Anterior cingulate cortex (tissue), 58 donors: ENCODE measurements at regions not wholly inside any gene's neighbourhood (a gene's known extent, or its start where the extent isn't known, plus 50 kb on each side); places are given as distances from the start of the nearest gene placed in this dataset.
"Not testable (repeated sequence)": the region's sequence is repeated elsewhere in the genome, so short reads cannot be mapped to it uniquely, and the experiment has no call there.

Experiments used
- DNase-seq, 58 donors: peaks; one replicate each; lab custom pipeline; 2025; lab: John Stamatoyannopoulos, UW

DNA sequence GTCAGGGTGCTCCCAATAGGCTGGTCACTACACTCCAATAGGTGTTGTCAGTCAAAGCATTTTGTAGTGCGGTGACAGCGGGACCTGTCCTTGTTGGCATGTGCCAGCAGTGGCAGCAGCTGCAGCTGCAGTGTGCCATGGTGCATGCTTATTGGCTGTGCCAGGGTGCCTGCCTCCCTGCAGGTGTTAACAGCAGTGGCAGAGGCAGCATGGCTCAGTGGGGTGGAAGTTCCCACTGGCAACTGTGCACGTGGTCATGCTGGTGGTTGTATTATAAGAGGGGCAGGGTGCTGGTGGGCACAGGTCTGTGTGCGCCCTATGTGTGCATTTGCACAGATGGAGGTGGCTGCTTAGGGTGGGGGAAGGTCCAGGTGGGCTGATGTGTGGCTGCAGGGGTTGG lies 133.7 kb upstream of the EDIL3 start:
- no peak for DNase-seq

DNA sequence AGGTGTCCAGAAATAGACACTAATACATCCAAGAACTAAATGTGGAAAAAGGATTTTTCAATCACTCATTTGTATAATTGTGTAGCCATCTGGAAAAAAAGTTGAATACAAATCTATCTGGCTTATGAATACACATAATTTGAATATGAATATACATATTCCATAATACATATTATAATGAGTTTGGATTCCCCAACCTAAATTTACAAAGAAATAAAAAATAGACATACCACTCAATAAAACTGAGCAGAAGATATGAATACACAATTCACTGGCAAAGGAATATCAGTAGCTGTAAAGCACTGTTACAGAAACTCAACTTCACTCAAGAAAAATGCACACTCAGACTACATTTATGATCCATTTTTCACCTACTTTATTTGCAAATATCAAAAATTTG lies 121.9 kb upstream of the EDIL3 start:
- DNase-seq = no peak

DNA sequence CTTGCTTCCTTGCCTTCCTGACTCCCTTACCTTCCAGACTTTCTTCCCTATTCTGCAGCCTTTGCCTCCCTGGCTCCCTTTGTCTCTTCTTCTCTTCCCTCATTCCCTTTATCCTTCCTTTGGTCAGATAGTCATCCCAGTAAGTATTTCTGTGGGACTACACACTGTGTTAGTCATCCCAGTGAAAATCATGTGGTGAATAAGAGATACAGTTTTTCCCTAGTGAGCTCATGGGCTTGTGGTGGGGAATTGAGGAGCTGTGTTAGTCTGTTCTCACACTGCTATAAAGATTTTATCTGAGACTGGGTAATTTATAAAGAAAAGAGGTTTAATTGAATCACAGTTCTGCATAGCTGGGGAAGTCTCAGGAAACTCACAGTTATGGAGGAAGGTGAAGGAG lies 109.8 kb upstream of the EDIL3 start:
- no peak for DNase-seq

DNA sequence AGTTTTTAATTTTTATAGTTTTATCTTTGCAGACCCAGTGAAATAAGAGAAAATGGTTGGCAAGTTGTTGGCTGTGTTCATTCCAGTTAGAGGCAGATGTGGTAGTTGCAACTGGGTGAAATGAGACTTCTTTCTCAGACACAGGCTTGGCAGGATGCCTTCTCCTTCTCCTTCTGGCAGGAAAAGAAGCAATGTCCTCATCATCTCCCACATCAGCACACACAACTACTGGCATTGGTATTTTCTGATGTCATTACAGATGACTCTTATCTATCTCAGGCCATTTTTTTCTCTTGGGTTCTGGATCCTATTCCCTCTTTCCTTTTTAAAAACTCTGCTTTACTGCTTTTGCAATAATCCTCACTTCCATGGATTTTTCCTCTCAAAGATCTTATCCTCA lies 103.3 kb upstream of the EDIL3 start:
- DNase-seq = peak in 1 of 58 donors; percentile 7

DNA sequence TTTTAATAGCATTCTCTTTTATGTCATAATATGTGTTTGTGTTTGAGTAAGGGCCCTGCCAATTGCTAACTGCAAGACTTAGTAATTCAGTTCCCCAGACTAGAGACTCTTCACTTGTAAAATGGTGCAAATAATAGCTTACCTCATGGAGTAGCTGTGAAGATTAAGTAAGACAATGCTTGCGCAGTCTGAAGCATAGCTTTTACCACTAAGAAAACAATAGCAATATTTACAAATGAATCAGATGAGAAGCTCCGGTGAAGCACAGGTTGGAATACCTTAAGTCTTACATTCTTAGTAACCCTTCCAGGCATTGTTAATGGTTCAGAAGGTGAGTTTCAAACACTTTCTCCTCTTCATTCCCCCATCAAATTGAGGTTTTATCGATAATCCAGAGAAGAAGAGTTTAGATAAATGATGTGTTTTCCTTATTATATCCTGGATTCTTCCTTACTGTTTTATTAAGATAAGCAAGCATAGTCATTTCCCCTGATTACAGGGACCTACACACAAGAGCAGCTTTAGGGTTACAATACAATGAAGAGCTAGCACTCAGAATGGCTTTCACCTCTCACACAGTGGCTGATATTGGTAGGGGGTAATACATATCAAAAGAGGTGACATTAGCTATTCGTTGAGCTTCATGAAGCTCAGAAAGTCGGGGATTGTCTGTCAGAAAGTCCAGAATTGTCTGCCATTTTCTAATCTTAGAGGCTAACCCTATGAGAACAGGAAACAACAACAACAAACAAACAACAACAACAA lies 96.4 kb upstream of the EDIL3 start:
- DNase-seq = no peak

DNA sequence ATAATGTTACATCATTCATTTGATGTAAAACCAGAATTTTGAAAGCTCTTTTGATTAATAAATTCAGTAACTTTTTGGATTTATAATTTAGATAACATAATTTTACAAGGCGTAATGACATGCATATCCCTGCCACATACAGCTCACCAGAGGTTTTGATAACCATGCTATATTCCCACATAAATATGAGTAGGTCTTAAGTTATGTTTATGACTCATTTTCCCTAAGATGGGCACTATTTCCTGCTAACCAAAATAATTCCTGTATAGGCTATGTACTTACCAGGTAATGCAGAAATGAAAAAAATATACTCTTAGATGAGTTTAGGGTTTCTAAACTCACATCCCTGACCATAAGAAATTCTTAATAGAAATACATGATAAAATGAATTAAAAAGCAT lies 93.9 kb upstream of the EDIL3 start:
- DNase-seq = no peak

DNA sequence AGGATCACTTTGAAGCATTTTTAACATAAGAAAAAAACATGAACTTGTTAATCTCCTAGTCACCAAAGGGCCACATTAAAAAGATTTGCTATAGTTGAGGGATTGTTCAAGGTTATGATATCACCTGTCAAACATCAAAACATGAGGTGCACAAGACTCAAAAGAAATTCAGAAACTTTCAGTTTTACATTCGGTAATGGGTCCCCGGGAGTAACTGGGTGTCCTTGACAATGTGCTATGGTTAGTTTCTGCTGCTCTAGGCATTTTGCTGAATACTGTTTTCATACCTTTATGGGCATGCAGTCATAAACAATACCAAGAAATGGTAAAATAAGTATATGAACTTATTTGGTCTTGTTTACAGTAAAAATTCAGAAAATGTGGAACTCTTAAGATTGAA lies 92.8 kb upstream of the EDIL3 start:
- no peak for DNase-seq

DNA sequence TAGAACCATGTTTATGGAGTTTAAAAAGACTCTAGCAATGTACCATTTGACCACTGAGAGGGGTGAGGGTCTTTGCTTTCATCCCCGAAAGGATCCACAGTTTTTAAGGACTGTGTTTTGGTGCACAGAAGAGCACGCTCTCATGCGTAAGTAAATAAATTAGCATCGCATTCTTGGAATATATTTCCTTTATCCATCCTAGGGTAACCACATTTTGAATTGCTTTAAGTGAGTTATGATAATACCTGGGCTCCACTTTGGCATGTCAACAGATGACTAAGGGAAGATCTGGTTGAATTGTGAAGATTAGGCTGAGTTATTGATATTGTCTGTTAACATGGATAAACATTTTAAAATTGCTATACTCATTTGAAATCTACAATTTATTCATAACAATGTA lies 89.4 kb upstream of the EDIL3 start:
- no peak for DNase-seq

DNA sequence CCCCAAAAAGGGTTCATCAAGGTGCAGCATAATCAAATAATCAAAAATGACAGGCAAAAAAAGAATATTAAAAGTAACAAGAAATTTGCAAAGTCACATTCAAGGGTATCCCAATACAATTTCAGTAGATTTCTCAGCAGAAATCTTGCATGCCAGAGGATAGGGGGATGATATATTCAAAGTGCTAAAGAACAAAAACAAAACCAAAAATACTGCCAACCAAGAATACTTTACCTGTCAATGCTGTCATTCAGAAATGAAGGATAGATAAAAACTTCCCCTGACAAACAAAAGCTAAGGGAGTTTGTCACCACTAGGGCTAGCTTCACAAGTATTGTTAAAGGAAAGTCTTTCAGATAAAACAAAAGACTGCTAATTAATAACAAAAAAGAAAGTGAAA lies 68.7 kb upstream of the EDIL3 start:
- DNase-seq = no peak

DNA sequence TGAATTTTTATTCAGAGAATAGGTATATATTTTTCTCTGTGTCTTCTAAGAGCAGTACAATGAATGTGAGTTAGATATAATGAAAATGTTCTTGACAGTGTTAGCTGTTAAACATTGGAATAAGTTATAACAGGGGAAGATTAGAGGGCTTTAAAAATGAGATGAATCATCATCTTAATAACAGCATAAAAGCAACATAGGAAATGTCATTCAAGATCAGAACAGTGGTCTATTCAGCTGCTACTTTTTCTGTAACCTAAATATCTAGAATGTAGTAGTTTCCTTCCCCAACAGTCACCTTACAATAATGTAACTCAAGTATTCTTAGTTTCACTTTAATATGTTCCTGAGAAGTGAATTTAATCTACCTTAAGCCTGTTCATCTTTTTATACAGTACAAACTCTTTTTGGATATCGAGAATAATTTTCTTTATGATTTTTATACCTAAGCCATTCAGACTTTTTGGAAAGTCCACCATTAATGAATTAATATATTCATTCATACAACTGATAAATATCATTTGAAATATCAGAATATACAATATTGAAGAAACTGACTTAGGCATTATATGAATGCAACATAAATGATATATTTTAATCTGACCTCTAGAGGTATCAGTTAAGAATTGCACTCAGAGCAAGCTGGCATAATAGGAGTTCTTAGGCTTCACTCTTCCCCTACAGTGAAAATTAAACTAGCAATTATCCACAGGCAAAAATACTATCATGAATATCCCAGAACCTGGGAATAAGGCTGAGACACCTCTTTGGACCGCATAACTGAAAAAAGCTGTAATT lies 66.1 kb upstream of the EDIL3 start:
- no peak for DNase-seq

DNA sequence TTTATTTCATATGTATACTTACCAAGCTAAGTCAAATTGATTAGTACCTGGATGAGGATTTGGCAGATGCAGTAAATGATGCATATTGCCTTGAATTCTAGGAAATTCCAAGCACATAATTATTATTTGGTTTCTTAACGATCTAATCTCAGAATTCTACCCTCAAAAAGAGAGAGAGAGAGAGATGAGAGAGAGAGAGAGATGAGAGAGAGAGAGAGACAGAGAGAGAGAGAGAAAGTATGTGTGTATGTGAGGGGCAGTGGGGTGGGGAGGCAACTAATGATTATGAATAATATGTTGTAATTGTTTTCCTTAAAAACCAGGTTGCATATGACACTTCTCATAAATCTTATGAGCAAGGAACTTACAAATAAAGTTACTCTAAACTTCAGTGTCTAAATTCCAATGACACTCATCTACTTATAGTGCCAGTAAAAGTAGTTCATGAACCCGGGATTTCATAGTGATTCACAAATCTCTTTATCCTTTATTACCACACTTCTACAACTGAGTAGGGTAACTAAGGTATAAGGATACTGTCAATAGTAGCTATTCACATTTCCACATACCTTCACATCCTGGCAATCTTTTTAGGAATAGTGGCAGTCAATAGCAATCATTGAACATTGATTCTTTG lies 60.5 kb upstream of the EDIL3 start:
- no peak for DNase-seq

DNA sequence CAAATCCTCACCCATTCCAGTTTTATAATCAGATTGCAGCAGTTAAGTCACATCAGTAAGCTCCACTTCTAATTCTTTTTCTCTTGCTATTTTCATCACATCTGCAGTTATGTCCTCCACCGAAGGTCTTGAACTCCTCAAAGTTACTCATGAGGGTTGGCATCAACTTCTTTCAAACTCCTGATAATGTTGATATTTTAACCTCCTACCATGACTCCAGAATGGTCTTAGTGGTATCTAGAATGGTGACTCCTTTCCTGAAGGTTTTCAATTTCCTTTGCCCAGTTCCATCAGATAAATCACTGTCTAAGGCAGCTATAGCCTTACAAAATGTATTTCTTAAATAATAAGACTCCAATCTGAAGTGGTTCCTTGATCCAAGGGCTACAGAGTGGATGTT lies 53.8 kb upstream of the EDIL3 start:
- no peak for DNase-seq

DNA sequence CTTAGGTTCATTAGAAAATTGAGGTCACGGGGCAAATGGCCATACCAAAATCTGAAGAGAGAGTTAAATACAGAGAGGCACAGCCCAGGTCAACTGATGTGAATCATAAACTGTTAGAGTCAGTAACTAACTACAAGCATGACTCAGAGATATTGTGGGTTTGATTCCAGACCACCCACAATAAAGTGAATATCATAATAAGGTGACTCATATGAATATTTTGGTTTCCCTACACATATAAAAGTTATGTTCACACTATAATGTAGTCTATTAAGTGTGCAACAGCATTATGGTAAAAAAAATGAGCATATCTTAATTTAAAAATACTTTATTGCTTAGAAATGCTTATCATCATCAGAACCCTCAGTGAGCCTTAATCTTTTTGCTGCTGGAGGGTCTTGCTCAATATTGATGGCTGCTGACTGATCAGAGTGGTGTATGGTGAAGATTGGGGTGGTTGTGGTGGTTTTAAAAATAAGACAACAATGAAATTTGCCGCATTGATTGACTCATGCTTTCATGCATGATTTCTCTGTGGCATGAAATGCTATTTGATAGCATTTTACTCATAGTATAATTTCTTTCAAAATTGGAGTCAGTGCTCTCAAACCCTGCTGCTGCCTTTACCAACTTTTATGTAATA lies 53.1 kb upstream of the EDIL3 start:
- DNase-seq = no peak

DNA sequence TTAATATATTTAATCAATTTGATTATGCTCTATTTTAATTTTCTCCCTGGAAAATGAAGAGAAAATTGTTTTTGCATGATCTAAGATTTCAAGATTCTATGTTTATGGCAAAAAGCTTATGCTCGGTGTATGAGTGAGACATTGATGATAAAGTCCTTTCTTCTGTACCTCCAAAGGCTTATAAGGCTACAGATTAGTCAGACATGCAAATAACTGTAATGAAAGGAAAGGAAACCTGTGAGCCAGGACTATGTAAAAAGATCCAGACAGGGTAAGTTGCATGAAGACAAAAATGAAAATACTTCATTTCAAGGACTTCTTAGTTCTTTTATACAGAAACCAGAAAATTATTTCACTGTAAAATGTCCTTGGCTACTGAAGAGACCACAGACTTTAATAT lies 52.2 kb upstream of the EDIL3 start:
- DNase-seq = no peak

DNA sequence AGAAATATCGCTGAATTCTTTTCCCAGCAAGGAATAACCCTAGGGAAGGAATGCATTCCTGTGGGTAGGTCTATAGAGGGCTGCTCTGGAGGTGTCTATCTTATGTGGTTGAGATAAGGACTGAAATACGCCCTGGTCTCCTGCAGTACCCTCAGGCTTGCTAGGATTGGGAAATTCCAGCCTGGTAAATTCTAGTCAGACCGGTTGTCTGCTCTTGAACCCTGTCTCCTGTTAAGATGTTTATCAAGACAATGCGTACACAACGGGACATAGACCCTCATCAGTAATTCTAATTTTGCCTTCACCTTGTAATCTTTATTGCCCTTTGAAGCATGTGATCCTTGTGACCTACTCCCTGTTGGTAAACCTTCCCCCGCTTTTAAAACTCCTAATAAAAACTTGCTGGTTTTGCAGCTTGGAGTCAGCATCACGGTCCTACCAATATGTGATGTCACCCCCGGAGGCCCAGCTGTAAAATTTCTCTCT lies 51.2 kb upstream of the EDIL3 start:
- not testable (repeated sequence) for DNase-seq
